PC-9 (cell line): ENCODE measurements at regions not wholly inside any gene's neighbourhood (a gene's known extent, or its start where the extent isn't known, plus 50 kb on each side); places are given as distances from the start of the nearest gene placed in this dataset.
"Not testable (repeated sequence)": the region's sequence is repeated elsewhere in the genome, so short reads cannot be mapped to it uniquely, and the experiment has no call there.

Experiments used
- CTCF ChIP-seq: fragments of 200-600 bp; sonication (generic); conservative IDR thresholded peaks from 2 replicates; pipeline ENCODE4 v1.6.1; 2017; ENCODE audit warnings: mixed run types, antibody characterized with exemption, mild to moderate bottlenecking, moderate library complexity
- EZH2 ChIP-seq: fragments of 200-600 bp; sonication (generic); IDR thresholded peaks from 2 replicates; pipeline ENCODE4 v1.8.0; 2017; ENCODE audit warnings: antibody characterized with exemption, low read depth

- not testable (repeated sequence) for TF ChIP-seq CTCF, EZH2
Measured at GRCh38 chr20:30291686-30292085, 965.8 kb upstream of the DEFB115 start.
